IgD-negative memory B cell (primary cell): ENCODE measurements at regions not wholly inside any gene's neighbourhood (a gene's known extent, or its start where the extent isn't known, plus 50 kb on each side); places are given as distances from the start of the nearest gene placed in this dataset.

Experiments
- H3K27ac Mint-ChIP-seq, 3 donors: one replicate each; pipeline ENCODE4 v1.8.0; 2020 to 2022; ENCODE audit warnings: mild to moderate bottlenecking in 3 of 3, mixed read lengths in 3 of 3, moderate library complexity in 1 of 3
- H3K27me3 Mint-ChIP-seq: one replicate; pipeline ENCODE4 v1.8.0; 2021; ENCODE audit warnings: mixed read lengths
- H3K36me3 Mint-ChIP-seq: one replicate; pipeline ENCODE4 v1.8.0; 2020; ENCODE audit warnings: mild to moderate bottlenecking, mixed read lengths
- H3K4me1 Mint-ChIP-seq, 3 donors: one replicate each; pipeline ENCODE4 v1.8.0; 2020 to 2022; ENCODE audit warnings: mixed read lengths in 3 of 3, mild to moderate bottlenecking in 1 of 3
- H3K4me3 Mint-ChIP-seq, 4 donors: one replicate each; pipeline ENCODE4 v1.8.0; 2020 to 2022; ENCODE audit warnings: mild to moderate bottlenecking in 4 of 4, mixed read lengths in 4 of 4, moderate library complexity in 3 of 4
- H3K9me3 Mint-ChIP-seq, 3 donors: one replicate each; pipeline ENCODE4 v1.8.0; 2020 to 2021; ENCODE audit warnings: mixed read lengths in 3 of 3, mild to moderate bottlenecking in 1 of 3

DNA sequence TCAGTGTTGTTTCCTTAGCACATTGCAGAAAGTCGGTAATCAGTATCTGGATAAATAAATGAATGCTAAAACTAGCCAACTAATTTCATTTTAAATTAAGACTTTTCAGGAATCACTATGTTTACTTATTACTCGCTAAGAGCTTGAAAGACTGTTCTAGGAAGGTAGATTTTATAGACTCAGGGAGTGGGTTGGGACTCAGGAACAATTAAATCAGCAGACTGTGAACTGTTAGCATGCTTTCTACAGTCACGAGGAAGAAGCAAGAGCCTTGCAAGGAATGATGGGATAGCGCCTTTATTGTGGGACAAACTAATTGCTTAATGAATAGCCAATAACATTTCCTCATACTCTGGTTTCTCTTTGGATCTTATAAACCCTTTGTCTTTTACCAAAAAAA lies 183.2 kb upstream of the AADAT start:
- no peaks in the 10 kb centered on the region for H3K4me1 Mint-ChIP-seq
- H3K27ac Mint-ChIP-seq: no peak overlapping the region
- H3K9me3 Mint-ChIP-seq: peaks cover 0 to 6% (median 0%) of the 10 kb centered on the region in 3 donors
- peaks cover 2% of the 10 kb centered on the region for H3K27me3 Mint-ChIP-seq
- no peak overlapping the region for H3K4me3 Mint-ChIP-seq
- peaks cover 2% of the 10 kb centered on the region for H3K36me3 Mint-ChIP-seq

DNA sequence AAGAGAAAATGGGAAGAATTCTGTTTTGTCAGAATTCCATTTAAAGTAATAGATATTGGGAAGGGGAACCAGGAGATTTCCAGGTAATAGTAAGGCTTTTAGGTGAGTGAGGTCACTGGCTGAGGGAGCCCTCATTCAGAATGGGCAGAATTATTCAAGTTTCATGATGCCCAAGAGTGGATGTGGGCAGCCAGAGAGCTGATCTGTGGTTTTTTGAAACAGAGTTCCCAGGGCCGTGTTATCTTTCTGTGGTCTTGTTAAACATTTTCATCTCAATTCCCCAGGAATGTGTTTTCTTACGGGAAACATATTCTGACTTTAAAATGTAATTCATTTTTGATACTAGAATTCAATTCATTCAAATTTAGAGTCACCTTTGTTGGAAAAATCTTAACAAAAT lies 182.0 kb upstream of the AADAT start:
- H3K4me1 Mint-ChIP-seq: no peaks in the 10 kb centered on the region
- H3K36me3 Mint-ChIP-seq: peaks cover 2% of the 10 kb centered on the region
- H3K9me3 Mint-ChIP-seq: peaks cover 0 to 7% (median 0%) of the 10 kb centered on the region in 3 donors
- H3K27me3 Mint-ChIP-seq: peaks cover 2% of the 10 kb centered on the region
- H3K4me3 Mint-ChIP-seq: no peak overlapping the region
- H3K27ac Mint-ChIP-seq: no peak overlapping the region

DNA sequence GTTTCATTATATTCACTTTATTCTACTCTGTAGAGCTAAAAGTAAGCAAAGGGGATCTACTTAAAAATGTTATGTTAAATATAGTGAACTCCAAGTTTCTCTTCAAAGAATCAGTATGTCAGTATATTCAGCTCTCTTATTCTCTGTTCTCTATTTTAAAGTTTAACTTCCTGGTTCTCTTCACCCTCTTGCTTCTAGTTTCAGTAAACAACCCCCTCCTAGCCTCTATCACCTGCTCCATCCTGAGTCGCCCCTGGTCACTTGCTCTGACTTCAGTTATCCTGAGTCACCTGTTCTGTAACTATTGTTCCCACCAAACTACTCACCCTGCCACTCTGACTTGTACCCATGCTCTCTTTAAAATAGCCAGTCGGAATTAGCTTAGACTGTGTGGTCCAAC lies 180.9 kb upstream of the AADAT start:
- Mint-ChIP-seq H3K4me3 (no peak overlapping the region), H3K27ac (no peak overlapping the region), H3K27me3 (peaks cover 2% of the 10 kb centered on the region), H3K36me3 (peaks cover 2% of the 10 kb centered on the region), H3K4me1 (peaks cover 0 to 3% (median 0%) of the 10 kb centered on the region in 3 donors), H3K9me3 (peaks cover 0 to 11% (median 0%) of the 10 kb centered on the region in 3 donors)

DNA sequence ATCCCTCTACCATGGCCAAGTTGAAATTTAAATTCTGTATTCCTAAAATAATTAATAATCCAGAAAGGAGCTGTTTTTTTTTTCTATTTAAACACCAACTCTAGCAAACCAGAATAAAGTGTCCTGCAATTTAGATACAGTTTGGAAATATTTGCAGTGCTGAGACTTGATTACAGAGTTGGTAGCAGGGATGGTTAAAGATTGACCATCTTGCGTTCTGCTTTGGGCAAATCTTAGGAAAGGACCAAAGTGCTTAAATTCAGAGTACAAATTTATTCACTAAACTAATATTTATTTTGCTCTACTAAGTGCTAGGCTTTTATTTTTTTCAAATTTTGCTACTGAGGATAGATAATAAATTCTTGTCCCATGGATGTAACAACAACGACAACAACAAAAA lies 180.2 kb upstream of the AADAT start:
- H3K36me3 Mint-ChIP-seq: peaks cover 2% of the 10 kb centered on the region
- H3K27ac Mint-ChIP-seq: no peak overlapping the region
- no peak overlapping the region for H3K4me3 Mint-ChIP-seq
- peaks cover 0 to 11% (median 0%) of the 10 kb centered on the region in 3 donors for H3K9me3 Mint-ChIP-seq
- peaks cover 0 to 3% (median 0%) of the 10 kb centered on the region in 3 donors for H3K4me1 Mint-ChIP-seq
- H3K27me3 Mint-ChIP-seq: peaks cover 2% of the 10 kb centered on the region

DNA sequence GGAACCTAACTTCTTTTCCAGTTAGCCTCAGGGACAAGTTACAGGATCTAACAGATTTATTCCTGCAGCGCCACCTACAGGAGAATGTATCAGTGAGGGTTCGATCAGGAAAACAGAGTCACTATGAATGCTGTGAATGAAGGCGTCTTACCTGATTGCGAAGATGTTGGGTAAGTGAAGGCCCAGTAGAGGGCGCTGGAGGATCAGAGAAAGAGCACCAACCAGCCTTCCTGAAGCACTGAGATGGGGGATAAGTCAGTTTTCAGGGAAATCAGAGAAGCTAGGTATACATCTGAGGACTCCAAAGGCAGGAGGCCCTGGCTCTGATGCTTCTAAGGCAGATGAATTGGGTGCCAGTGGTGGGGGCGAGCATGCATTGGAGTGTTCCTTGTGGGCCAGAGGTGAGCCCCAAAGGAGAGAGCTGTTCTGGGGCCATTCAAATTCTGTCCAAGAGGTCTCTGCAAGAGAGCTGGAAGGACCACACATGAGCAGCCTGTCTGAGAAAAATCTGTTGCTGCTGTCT lies 169.9 kb upstream of the AADAT start:
- no peak overlapping the region for H3K27ac Mint-ChIP-seq
- H3K4me1 Mint-ChIP-seq: no peaks in the 10 kb centered on the region
- H3K4me3 Mint-ChIP-seq: no peak overlapping the region
- peaks cover 1% of the 10 kb centered on the region for H3K27me3 Mint-ChIP-seq
- no peaks in the 10 kb centered on the region for H3K9me3 Mint-ChIP-seq
- no peaks in the 10 kb centered on the region for H3K36me3 Mint-ChIP-seq

DNA sequence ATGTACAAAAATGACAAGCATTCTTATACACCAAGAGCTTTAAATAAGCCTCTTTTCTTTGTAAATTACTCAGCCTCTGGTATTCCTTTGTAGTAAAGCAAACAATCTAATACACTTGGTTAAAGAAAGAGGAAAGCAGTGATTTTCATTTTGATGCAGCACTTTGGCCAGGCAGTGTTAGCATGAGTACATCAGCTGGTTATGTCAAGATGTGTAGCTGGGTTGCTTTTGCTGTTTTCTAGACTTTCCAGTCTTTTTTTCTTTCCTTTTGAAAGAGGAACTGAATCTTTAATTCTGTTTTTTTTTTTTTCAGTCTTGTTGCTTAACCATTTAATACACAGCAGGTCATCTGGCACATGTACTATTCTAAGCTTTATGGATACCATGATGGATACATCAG lies 167.1 kb upstream of the AADAT start:
- Mint-ChIP-seq H3K9me3 (no peaks in the 10 kb centered on the region), H3K36me3 (no peaks in the 10 kb centered on the region), H3K4me1 (no peaks in the 10 kb centered on the region), H3K4me3 (no peak overlapping the region), H3K27ac (no peak overlapping the region), H3K27me3 (peaks cover 1% of the 10 kb centered on the region)

DNA sequence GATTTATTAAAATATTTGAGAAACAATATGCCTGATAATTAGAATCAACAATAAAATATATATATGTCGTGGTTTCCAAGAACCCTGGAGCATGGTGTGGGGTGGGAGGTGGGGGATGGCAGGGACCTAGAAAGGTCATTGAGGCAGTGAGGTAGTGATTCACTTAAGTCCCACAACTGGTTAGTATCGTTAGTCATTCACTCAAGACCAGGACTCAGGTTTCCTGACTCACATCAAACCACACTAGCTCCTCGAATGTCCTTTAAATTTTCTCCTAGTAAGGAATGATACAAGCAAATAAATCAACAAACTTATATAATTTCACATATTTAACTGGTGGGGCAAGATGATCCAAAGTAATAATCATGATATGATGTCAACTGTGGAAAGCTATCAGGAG lies 158.8 kb upstream of the AADAT start:
- Mint-ChIP-seq H3K27ac (no peak overlapping the region), H3K36me3 (no peaks in the 10 kb centered on the region), H3K4me1 (no peaks in the 10 kb centered on the region), H3K27me3 (no peaks in the 10 kb centered on the region), H3K4me3 (no peak overlapping the region), H3K9me3 (peaks cover 0 to 2% (median 0%) of the 10 kb centered on the region in 3 donors)

DNA sequence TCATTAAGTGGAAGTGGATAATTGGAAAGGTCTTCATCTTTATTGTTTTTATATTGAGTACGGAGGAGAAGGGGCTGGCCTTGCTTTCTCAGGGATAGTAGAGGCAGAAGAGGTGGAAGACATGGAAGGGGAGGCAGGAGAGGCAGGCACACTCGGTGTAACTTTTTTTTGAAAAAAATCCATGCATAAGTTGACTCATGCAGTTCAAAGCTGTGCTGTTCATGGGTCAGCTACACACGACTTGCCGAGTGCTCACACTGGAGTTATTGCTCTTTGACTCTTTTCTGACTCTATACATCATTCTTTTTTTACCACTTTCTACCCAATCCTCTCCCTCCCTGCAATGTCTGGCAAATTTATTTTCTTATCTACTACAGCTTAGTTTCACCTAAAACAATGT lies 158.3 kb upstream of the AADAT start:
- H3K9me3 Mint-ChIP-seq: peaks cover 0 to 2% (median 0%) of the 10 kb centered on the region in 3 donors
- H3K27me3 Mint-ChIP-seq: no peaks in the 10 kb centered on the region

DNA sequence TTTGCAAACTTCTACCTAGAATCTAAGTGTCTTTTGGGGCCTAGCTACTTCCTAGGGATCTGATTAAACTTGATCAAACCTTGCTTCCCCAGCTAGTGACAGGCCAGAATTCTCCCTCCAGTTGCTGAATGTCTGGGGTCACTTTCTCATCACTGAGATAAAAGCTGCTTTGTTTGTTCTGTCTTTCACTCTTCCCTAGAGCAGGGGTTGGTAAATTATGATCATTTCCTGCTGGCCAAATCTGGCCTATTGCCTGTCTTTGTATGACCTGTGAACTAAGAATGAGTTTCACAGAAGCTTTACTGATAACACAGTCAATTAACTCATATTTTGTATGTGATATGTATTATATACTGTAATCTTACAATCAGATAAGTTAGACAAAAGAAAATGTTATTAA lies 157.8 kb upstream of the AADAT start:
- H3K36me3 Mint-ChIP-seq: no peaks in the 10 kb centered on the region
- no peaks in the 10 kb centered on the region for H3K27me3 Mint-ChIP-seq
- H3K9me3 Mint-ChIP-seq: peaks cover 0 to 2% (median 0%) of the 10 kb centered on the region in 3 donors
- no peak overlapping the region for H3K4me3 Mint-ChIP-seq
- H3K4me1 Mint-ChIP-seq: no peaks in the 10 kb centered on the region
- H3K27ac Mint-ChIP-seq: no peak overlapping the region

More for the DNA sequence above, 158.3 kb upstream of the AADAT start:
- no peaks in the 10 kb centered on the region for H3K4me1 Mint-ChIP-seq
- H3K27ac Mint-ChIP-seq: no peak overlapping the region
- H3K4me3 Mint-ChIP-seq: no peak overlapping the region
- no peaks in the 10 kb centered on the region for H3K36me3 Mint-ChIP-seq

DNA sequence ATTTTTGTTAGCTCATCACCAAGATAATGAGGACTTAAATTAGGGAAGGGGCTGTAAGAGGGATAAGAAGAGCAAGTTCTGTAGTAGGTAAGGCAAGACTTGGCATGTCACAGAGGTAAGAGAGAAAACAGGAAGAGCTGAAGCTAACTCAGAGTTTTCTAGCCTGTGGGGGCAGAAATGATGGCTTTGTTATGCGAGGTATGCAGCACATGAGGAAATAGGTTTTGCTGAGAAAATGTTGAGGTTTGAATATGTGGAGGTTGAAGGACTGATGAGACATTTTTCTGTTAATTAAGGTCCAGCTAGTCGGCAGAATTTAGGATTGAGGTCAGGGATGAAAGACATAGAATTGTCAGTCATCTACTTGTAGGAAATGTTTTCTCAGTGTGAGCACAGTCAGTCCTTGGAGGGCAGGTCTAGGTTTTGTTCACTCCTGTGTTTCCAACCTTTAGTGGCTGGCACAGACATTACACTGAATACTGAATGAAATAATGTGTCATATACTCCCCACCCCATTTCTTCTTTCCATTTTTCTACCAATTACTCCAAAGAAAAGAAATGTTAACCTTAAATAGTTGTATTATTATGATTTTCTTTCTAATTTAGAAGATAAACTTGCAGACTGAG lies 154.0 kb upstream of the AADAT start:
- Mint-ChIP-seq H3K27ac (no peak overlapping the region), H3K36me3 (no peaks in the 10 kb centered on the region), H3K4me1 (no peaks in the 10 kb centered on the region)

DNA sequence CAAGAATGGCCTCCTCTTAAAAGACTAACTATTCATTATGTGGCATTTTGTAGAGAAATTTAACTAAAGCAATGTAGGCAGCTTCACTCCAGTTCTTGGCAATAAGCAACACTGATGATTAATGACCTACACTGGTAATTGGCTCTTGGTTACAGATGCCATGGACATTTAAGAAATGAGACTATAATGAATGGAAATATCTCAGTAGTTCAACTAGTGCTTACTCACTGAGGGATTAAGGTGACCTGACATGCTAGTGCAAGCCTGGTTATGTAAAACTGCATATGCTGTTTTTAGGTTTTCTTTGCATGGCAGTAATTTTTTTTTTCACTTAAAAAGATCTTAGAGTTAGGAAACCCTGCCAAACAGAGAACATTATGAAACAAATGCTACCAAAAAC lies 152.7 kb upstream of the AADAT start:
- H3K4me3 Mint-ChIP-seq: no peak overlapping the region
- H3K27me3 Mint-ChIP-seq: no peaks in the 10 kb centered on the region
- no peaks in the 10 kb centered on the region for H3K4me1 Mint-ChIP-seq
- H3K36me3 Mint-ChIP-seq: no peaks in the 10 kb centered on the region
- H3K9me3 Mint-ChIP-seq: peaks cover 0 to 4% (median 0%) of the 10 kb centered on the region in 3 donors
- H3K27ac Mint-ChIP-seq: no peak overlapping the region

More for the DNA sequence above, 154.0 kb upstream of the AADAT start:
- Mint-ChIP-seq H3K27me3 (no peaks in the 10 kb centered on the region), H3K4me3 (no peak overlapping the region), H3K9me3 (peaks cover 0 to 4% (median 2%) of the 10 kb centered on the region in 3 donors)

DNA sequence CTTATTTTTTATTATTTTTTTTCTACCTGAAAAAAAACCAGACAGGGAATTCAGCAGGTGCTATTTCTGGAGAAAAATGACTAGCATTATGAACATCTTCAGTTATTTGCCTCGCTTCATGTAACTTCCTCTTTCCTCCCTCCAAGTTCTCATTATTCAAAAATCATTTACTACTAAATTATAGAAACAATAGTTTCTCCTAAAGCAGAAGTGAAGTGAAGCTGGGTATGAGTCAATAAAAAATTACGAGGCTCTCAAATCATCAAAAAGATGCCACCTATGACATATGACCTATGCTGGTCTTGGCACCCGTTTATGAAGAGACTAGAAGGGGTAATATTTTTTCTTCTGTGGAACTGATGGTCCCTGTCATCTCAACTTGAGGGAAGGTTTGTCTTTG lies 145.0 kb upstream of the AADAT start:
- Mint-ChIP-seq H3K4me1 (no peaks in the 10 kb centered on the region), H3K36me3 (no peaks in the 10 kb centered on the region), H3K27me3 (no peaks in the 10 kb centered on the region), H3K4me3 (peak overlapping the region in 1 of 4 donors; percentile 18), H3K27ac (no peak overlapping the region), H3K9me3 (peaks cover 0 to 3% (median 0%) of the 10 kb centered on the region in 3 donors)

DNA sequence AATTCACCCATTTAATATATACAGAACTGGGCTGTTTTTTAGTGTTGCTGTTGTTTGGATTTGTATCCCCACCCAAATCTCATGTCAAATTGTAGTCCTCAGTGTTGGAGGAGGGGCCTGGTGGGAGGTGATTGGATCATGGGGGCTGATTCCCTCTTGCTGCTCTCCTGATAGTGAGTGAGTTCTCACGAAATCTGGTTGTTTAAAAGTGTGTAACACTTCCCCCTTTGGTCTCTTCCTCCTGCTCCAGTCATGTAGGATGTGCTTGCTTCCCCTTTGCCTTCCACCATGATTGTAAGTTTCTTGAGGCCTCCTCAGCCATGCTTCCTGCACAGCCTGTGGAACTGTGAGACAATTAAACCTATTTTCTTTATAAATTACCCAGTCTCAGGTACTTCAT lies 141.6 kb upstream of the AADAT start:
- Mint-ChIP-seq H3K9me3 (no peaks in the 10 kb centered on the region), H3K4me1 (no peaks in the 10 kb centered on the region), H3K4me3 (no peak overlapping the region), H3K27me3 (no peaks in the 10 kb centered on the region), H3K36me3 (no peaks in the 10 kb centered on the region), H3K27ac (no peak overlapping the region)

DNA sequence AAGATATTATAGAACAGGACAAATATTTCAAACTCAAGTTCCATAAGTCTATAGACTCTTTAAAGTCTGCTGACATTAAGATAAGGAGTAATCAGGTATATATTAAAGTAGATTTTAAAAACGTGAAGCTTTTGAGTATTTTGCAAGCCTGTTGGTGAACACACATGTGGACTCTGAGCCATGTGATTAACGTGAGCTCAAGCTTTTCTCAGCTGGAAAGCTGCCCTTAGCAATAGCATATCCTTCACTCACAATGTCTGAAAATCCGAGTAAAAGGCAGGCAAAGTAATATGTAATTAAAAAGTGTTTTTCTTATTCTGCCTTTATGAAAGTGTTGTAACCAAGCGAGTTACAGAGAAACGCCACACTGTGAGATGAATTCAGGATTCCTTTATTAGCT lies 140.5 kb upstream of the AADAT start:
- Mint-ChIP-seq H3K27me3 (no peaks in the 10 kb centered on the region), H3K4me3 (no peak overlapping the region), H3K36me3 (no peaks in the 10 kb centered on the region), H3K9me3 (no peaks in the 10 kb centered on the region), H3K4me1 (no peaks in the 10 kb centered on the region), H3K27ac (no peak overlapping the region)

DNA sequence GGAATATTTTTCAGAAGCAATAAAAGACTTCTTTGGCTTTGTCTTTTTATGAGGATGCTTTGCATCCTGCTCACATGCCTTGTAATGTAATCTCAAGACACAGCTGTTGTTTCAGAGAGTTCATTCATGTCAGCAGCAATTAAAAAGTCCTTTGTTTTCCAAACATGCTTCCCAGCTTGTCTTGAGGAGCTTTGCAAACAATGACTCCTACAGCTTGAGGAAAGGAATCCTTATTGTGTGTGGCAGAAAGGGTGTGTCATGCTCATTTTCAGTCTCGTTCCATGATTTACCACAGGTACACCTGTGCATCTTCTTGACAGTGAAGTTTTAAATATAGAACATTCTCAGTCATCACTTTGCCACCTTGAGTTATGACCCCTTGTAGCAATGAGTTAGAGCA lies 139.2 kb upstream of the AADAT start:
- H3K27ac Mint-ChIP-seq: no peak overlapping the region
- H3K36me3 Mint-ChIP-seq: no peaks in the 10 kb centered on the region
- no peaks in the 10 kb centered on the region for H3K9me3 Mint-ChIP-seq
- H3K4me1 Mint-ChIP-seq: no peaks in the 10 kb centered on the region
- no peaks in the 10 kb centered on the region for H3K27me3 Mint-ChIP-seq
- no peak overlapping the region for H3K4me3 Mint-ChIP-seq

DNA sequence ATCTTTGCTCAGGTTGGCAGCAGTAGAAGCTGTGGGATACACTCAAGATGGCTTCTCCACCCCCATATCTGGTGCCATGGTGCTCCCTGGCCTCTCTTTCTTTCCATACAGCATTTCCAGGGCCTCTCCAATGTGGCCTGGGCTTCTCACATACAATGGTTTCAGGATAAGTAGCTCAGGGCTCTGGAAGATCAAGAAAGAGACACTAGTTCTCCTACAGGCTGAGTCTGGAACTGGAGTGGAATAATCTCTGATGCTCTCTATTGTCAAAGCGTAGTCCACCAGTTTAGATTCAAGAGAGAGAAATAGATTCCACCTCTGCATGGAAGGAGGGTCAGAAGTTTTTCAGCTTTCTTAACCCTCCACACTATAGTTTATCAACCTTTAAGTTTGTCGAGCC lies 138.2 kb upstream of the AADAT start:
- Mint-ChIP-seq H3K27me3 (no peaks in the 10 kb centered on the region), H3K9me3 (peaks cover 2 to 6% (median 3%) of the 10 kb centered on the region in 3 donors), H3K27ac (no peak overlapping the region), H3K4me1 (no peaks in the 10 kb centered on the region), H3K4me3 (no peak overlapping the region), H3K36me3 (no peaks in the 10 kb centered on the region)
